WTC11 (cell line): ENCODE measurements at regions not wholly inside any gene's neighbourhood (a gene's known extent, or its start where the extent isn't known, plus 50 kb on each side); places are given as distances from the start of the nearest gene placed in this dataset.

Experiments used
- CBFB ChIP-seq: sonication (generic); formaldehyde crosslinking; IDR thresholded peaks from 2 replicates; pipeline ENCODE4 v1.8.1; 2022; ENCODE audit warnings: mild to moderate bottlenecking, low read depth, missing genetic modification reagents
- CREB1 ChIP-seq: sonication (generic); formaldehyde crosslinking; IDR thresholded peaks from 2 replicates; pipeline ENCODE4 v1.8.0; 2023; ENCODE audit warnings: mild to moderate bottlenecking, missing genetic modification reagents
- CTCF ChIP-seq: fragments of 200-600 bp; IDR thresholded peaks from 2 replicates; pipeline ENCODE4 v1.8.0; 2022; ENCODE audit warnings: antibody characterized with exemption
- E2F4 ChIP-seq: sonication (generic); formaldehyde crosslinking; IDR thresholded peaks from 2 replicates; pipeline ENCODE4 v1.8.1; 2022; ENCODE audit warnings: low read depth, mild to moderate bottlenecking, moderate library complexity, missing genetic modification reagents, borderline replicate concordance
- FOXK1 ChIP-seq: sonication (generic); formaldehyde crosslinking; IDR thresholded peaks from 2 replicates; pipeline ENCODE4 v1.8.0; 2022; ENCODE audit warnings: mild to moderate bottlenecking, moderate library complexity, missing genetic modification reagents
- GABPB1 ChIP-seq: sonication (generic); formaldehyde crosslinking; IDR thresholded peaks from 2 replicates; pipeline ENCODE4 v1.8.1; 2023; ENCODE audit warnings: mild to moderate bottlenecking, missing genetic modification reagents
- MAX ChIP-seq: sonication (generic); formaldehyde crosslinking; IDR thresholded peaks from 2 replicates; pipeline ENCODE4 v1.8.0; 2022; ENCODE audit warnings: mild to moderate bottlenecking, missing genetic modification reagents
- SP1 ChIP-seq: sonication (generic); formaldehyde crosslinking; conservative IDR thresholded peaks from 2 replicates; pipeline ENCODE4 v1.8.1; 2022; ENCODE audit warnings: missing genetic modification reagents
- TEAD4 ChIP-seq: sonication (generic); formaldehyde crosslinking; IDR thresholded peaks from 2 replicates; pipeline ENCODE4 v1.8.0; 2022; ENCODE audit warnings: mild to moderate bottlenecking, missing genetic modification reagents
- ZNF423 ChIP-seq: fragments of 250-450 bp; sonication (Bioruptor Pico); IDR thresholded peaks from 2 replicates; pipeline ENCODE4 v2.1.2; 2022; ENCODE audit warnings: mild to moderate bottlenecking, moderate library complexity
- ZSCAN18 ChIP-seq: fragments of 250-450 bp; sonication (Bioruptor Pico); IDR thresholded peaks from 2 replicates; pipeline ENCODE4 v2.1.2; 2022; ENCODE audit warnings: mild to moderate bottlenecking, moderate library complexity

GRCh38 chr6:51301962-51302361 lies 483.3 kb downstream of the TFAP2B start:
- TF ChIP-seq FOXK1 (no peak), ZNF423 (no peak), ZSCAN18 (no peak), GABPB1 (CRISPR knock-in tag) (no peak), CTCF (no peak), MAX (CRISPR knock-in tag) (no peak), CBFB (CRISPR knock-in tag) (no peak), E2F4 (CRISPR knock-in tag) (no peak), SP1 (CRISPR knock-in tag) (no peak), CREB1 (CRISPR knock-in tag) (no peak), TEAD4 (CRISPR knock-in tag) (no peak)
